NCI-H748 treated with DMSO at 0.1 percent for 48 hours (cell line): ENCODE measurements at regions not wholly inside any gene's neighbourhood (a gene's known extent, or its start where the extent isn't known, plus 50 kb on each side); places are given as distances from the start of the nearest gene placed in this dataset.
"Not testable (repeated sequence)": the region's sequence is repeated elsewhere in the genome, so short reads cannot be mapped to it uniquely, and the experiment has no call there.

ENCODE experiments used
- DNase-seq: peaks from one replicate; lab custom pipeline; 2025; lab: John Stamatoyannopoulos, UW

- DNase-seq = no peak
These were observed 109.7 kb downstream of the CRLF2 start for GRCh38 chrX:1102786-1103185.

- not testable (repeated sequence) for DNase-seq
These were observed 110.2 kb downstream of the CRLF2 start for GRCh38 chrX:1102221-1102620.

- no peak for DNase-seq
These were observed 113.2 kb downstream of the CRLF2 start for GRCh38 chrX:1099146-1099770.

- no peak for DNase-seq
These were observed 115.1 kb downstream of the CRLF2 start for GRCh38 chrX:1097328-1097727.

GRCh38 chrX:1094566-1095333 lies 117.7 kb downstream of the CRLF2 start:
- no peak for DNase-seq

GRCh38 chrX:1093586-1094421 lies 118.6 kb downstream of the CRLF2 start:
- no peak for DNase-seq

GRCh38 chrX:1093121-1093520 lies 119.3 kb downstream of the CRLF2 start:
- no peak for DNase-seq

GRCh38 chrX:1086444-1087409 lies 125.7 kb downstream of the CRLF2 start:
- DNase-seq = no peak

- DNase-seq = not testable (repeated sequence)
These were observed 126.6 kb downstream of the CRLF2 start for GRCh38 chrX:1085871-1086270.

GRCh38 chrX:1084689-1085088 lies 127.8 kb downstream of the CRLF2 start:
- DNase-seq = no peak

- no peak for DNase-seq
These were observed 135.4 kb downstream of the CRLF2 start for GRCh38 chrX:1076871-1077651.

GRCh38 chrX:1075741-1076140 lies 136.7 kb downstream of the CRLF2 start:
- DNase-seq = no peak

GRCh38 chrX:1075156-1075555 lies 137.3 kb downstream of the CRLF2 start:
- no peak for DNase-seq

GRCh38 chrX:1074755-1075154 lies 137.7 kb downstream of the CRLF2 start:
- DNase-seq = no peak

- DNase-seq = no peak
These were observed 138.3 kb downstream of the CRLF2 start for GRCh38 chrX:1074172-1074571.

GRCh38 chrX:1072637-1073377 lies 139.6 kb downstream of the CRLF2 start:
- DNase-seq = no peak

- no peak for DNase-seq
These were observed 141.1 kb downstream of the CRLF2 start for GRCh38 chrX:1071351-1071750.

- no peak for DNase-seq
These were observed 150.1 kb downstream of the CRLF2 start for GRCh38 chrX:1062351-1062750.

GRCh38 chrX:1060562-1060960 lies 151.9 kb downstream of the CRLF2 start:
- DNase-seq = no peak
